ENCODE measurements at regions not wholly inside any gene's neighbourhood (a gene's known extent, or its start where the extent isn't known, plus 50 kb on each side); places are given as distances from the start of the nearest gene placed in this dataset.
"Not testable (repeated sequence)": the region's sequence is repeated elsewhere in the genome, so short reads cannot be mapped to it uniquely, and the experiment has no call there.

GRCh38 chr3:3998140-3998922 lies 199.1 kb downstream of the LRRN1 start:
- no peaks in the 10 kb centered on the region for H3K9me3 Mint-ChIP-seq
- no peaks in the 10 kb centered on the region for H3K4me1 Mint-ChIP-seq
- H3K27ac Mint-ChIP-seq = no peak overlapping the region
- H3K4me3 Mint-ChIP-seq = no peak overlapping the region
- ATAC-seq (replicated peaks) = no peak
- no peaks in the 10 kb centered on the region for H3K27me3 Mint-ChIP-seq
- H3K36me3 Mint-ChIP-seq (ENCODE audit: low read depth) = no peaks in the 10 kb centered on the region

- not testable (repeated sequence) for H3K27ac Mint-ChIP-seq; H3K4me1 Mint-ChIP-seq; ATAC-seq (replicated peaks); H3K4me3 Mint-ChIP-seq; H3K27me3 Mint-ChIP-seq; H3K9me3 Mint-ChIP-seq; H3K36me3 Mint-ChIP-seq (ENCODE audit: low read depth)
Observed at GRCh38 chr3:3999340-3999739, 200.1 kb downstream of the LRRN1 start.

- Mint-ChIP-seq H3K27ac (no peak overlapping the region), H3K27me3 (no peaks in the 10 kb centered on the region), H3K36me3 (ENCODE audit: low read depth) (no peaks in the 10 kb centered on the region), H3K4me1 (no peaks in the 10 kb centered on the region), H3K9me3 (no peaks in the 10 kb centered on the region), H3K4me3 (no peak overlapping the region)
- no peak for ATAC-seq (replicated peaks)
Observed at GRCh38 chr3:4001976-4002375, 202.7 kb downstream of the LRRN1 start.

- H3K4me3 Mint-ChIP-seq = no peak overlapping the region
- H3K27ac Mint-ChIP-seq = no peak overlapping the region
- no peaks in the 10 kb centered on the region for H3K9me3 Mint-ChIP-seq
- no peaks in the 10 kb centered on the region for H3K4me1 Mint-ChIP-seq
- H3K27me3 Mint-ChIP-seq = no peaks in the 10 kb centered on the region
- no peak for ATAC-seq (replicated peaks)
- no peaks in the 10 kb centered on the region for H3K36me3 Mint-ChIP-seq (ENCODE audit: low read depth)
Observed at GRCh38 chr3:4006288-4006687, 207.1 kb downstream of the LRRN1 start.

GRCh38 chr3:4008205-4008604 lies 209.0 kb downstream of the LRRN1 start:
- no peaks in the 10 kb centered on the region for H3K27me3 Mint-ChIP-seq
- no peaks in the 10 kb centered on the region for H3K36me3 Mint-ChIP-seq (ENCODE audit: low read depth)
- H3K9me3 Mint-ChIP-seq = no peaks in the 10 kb centered on the region
- ATAC-seq (replicated peaks) = no peak
- no peak overlapping the region for H3K27ac Mint-ChIP-seq
- H3K4me1 Mint-ChIP-seq = no peaks in the 10 kb centered on the region
- no peak overlapping the region for H3K4me3 Mint-ChIP-seq

GRCh38 chr3:4011166-4011565 lies 211.9 kb downstream of the LRRN1 start:
- Mint-ChIP-seq H3K27me3 (no peaks in the 10 kb centered on the region), H3K36me3 (ENCODE audit: low read depth) (no peaks in the 10 kb centered on the region), H3K27ac (no peak overlapping the region), H3K9me3 (no peaks in the 10 kb centered on the region), H3K4me3 (no peak overlapping the region), H3K4me1 (no peaks in the 10 kb centered on the region)
- ATAC-seq (replicated peaks) = no peak

- no peaks in the 10 kb centered on the region for H3K9me3 Mint-ChIP-seq
- ATAC-seq (replicated peaks) = no peak
- H3K27ac Mint-ChIP-seq = no peak overlapping the region
- H3K4me3 Mint-ChIP-seq = no peak overlapping the region
- no peaks in the 10 kb centered on the region for H3K36me3 Mint-ChIP-seq (ENCODE audit: low read depth)
- no peaks in the 10 kb centered on the region for H3K4me1 Mint-ChIP-seq
- H3K27me3 Mint-ChIP-seq = no peaks in the 10 kb centered on the region
Observed at GRCh38 chr3:4015426-4015825, 216.2 kb downstream of the LRRN1 start.

GRCh38 chr3:4019501-4019900 lies 220.3 kb downstream of the LRRN1 start:
- no peaks in the 10 kb centered on the region for H3K36me3 Mint-ChIP-seq (ENCODE audit: low read depth)
- H3K4me1 Mint-ChIP-seq = no peaks in the 10 kb centered on the region
- no peaks in the 10 kb centered on the region for H3K27me3 Mint-ChIP-seq
- H3K9me3 Mint-ChIP-seq = no peaks in the 10 kb centered on the region
- no peak for ATAC-seq (replicated peaks)
- H3K4me3 Mint-ChIP-seq = no peak overlapping the region
- H3K27ac Mint-ChIP-seq = no peak overlapping the region

- ATAC-seq (replicated peaks) = no peak
- H3K27me3 Mint-ChIP-seq = no peaks in the 10 kb centered on the region
- H3K27ac Mint-ChIP-seq = no peak overlapping the region
- H3K4me3 Mint-ChIP-seq = no peak overlapping the region
- H3K4me1 Mint-ChIP-seq = no peaks in the 10 kb centered on the region
- H3K9me3 Mint-ChIP-seq = no peaks in the 10 kb centered on the region
- H3K36me3 Mint-ChIP-seq (ENCODE audit: low read depth) = no peaks in the 10 kb centered on the region
Observed at GRCh38 chr3:4021162-4021561, 221.9 kb downstream of the LRRN1 start.

GRCh38 chr3:4029135-4029534 lies 229.9 kb downstream of the LRRN1 start:
- no peak for ATAC-seq (replicated peaks)
- Mint-ChIP-seq H3K27ac (no peak overlapping the region), H3K9me3 (no peaks in the 10 kb centered on the region), H3K4me3 (no peak overlapping the region), H3K36me3 (ENCODE audit: low read depth) (no peaks in the 10 kb centered on the region), H3K27me3 (no peaks in the 10 kb centered on the region), H3K4me1 (no peaks in the 10 kb centered on the region)

GRCh38 chr3:4030624-4031023 lies 231.4 kb downstream of the LRRN1 start:
- H3K27ac Mint-ChIP-seq = no peak overlapping the region

GRCh38 chr3:4033296-4033695 lies 234.1 kb downstream of the LRRN1 start:
- Mint-ChIP-seq H3K9me3 (no peaks in the 10 kb centered on the region), H3K4me1 (no peaks in the 10 kb centered on the region), H3K4me3 (no peak overlapping the region), H3K36me3 (ENCODE audit: low read depth) (no peaks in the 10 kb centered on the region), H3K27ac (no peak overlapping the region), H3K27me3 (no peaks in the 10 kb centered on the region)
- ATAC-seq (replicated peaks) = no peak

More at GRCh38 chr3:4030624-4031023, 231.4 kb downstream of the LRRN1 start:
- no peak for ATAC-seq (replicated peaks)
- no peak overlapping the region for H3K4me3 Mint-ChIP-seq
- no peaks in the 10 kb centered on the region for H3K36me3 Mint-ChIP-seq (ENCODE audit: low read depth)
- no peaks in the 10 kb centered on the region for H3K4me1 Mint-ChIP-seq
- no peaks in the 10 kb centered on the region for H3K9me3 Mint-ChIP-seq
- H3K27me3 Mint-ChIP-seq = no peaks in the 10 kb centered on the region

GRCh38 chr3:4036046-4036445 lies 236.8 kb downstream of the LRRN1 start:
- Mint-ChIP-seq H3K27ac (no peak overlapping the region), H3K4me1 (no peaks in the 10 kb centered on the region), H3K36me3 (ENCODE audit: low read depth) (no peaks in the 10 kb centered on the region), H3K4me3 (no peak overlapping the region), H3K9me3 (no peaks in the 10 kb centered on the region), H3K27me3 (no peaks in the 10 kb centered on the region)
- no peak for ATAC-seq (replicated peaks)

GRCh38 chr3:4038351-4038750 lies 239.1 kb downstream of the LRRN1 start:
- no peaks in the 10 kb centered on the region for H3K27me3 Mint-ChIP-seq
- H3K36me3 Mint-ChIP-seq (ENCODE audit: low read depth) = no peaks in the 10 kb centered on the region
- no peak overlapping the region for H3K27ac Mint-ChIP-seq
- H3K4me3 Mint-ChIP-seq = no peak overlapping the region
- no peaks in the 10 kb centered on the region for H3K9me3 Mint-ChIP-seq
- no peak for ATAC-seq (replicated peaks)
- H3K4me1 Mint-ChIP-seq = no peaks in the 10 kb centered on the region

- no peak for ATAC-seq (replicated peaks)
- Mint-ChIP-seq H3K36me3 (ENCODE audit: low read depth) (no peaks in the 10 kb centered on the region), H3K27me3 (no peaks in the 10 kb centered on the region), H3K27ac (no peak overlapping the region), H3K4me3 (no peak overlapping the region), H3K9me3 (no peaks in the 10 kb centered on the region), H3K4me1 (no peaks in the 10 kb centered on the region)
Observed at GRCh38 chr3:4042070-4042469, 242.8 kb downstream of the LRRN1 start.

GRCh38 chr3:4042869-4043268 lies 243.6 kb downstream of the LRRN1 start:
- Mint-ChIP-seq H3K36me3 (ENCODE audit: low read depth) (no peaks in the 10 kb centered on the region), H3K27me3 (no peaks in the 10 kb centered on the region)
- ATAC-seq (replicated peaks) = no peak

More at GRCh38 chr3:4042869-4043268, 243.6 kb downstream of the LRRN1 start:
- Mint-ChIP-seq H3K4me1 (no peaks in the 10 kb centered on the region), H3K27ac (no peak overlapping the region), H3K9me3 (no peaks in the 10 kb centered on the region), H3K4me3 (no peak overlapping the region)

Data from activated T-helper 17 cell treated with anti-CD3 and anti-CD28 coated beads, Interleukin-2, amount 50 U/mL, for 72 hours (primary cell).